ENCODE measurements at regions not wholly inside any gene's neighbourhood (a gene's known extent, or its start where the extent isn't known, plus 50 kb on each side); places are given as distances from the start of the nearest gene placed in this dataset.
"Not testable (repeated sequence)": the region's sequence is repeated elsewhere in the genome, so short reads cannot be mapped to it uniquely, and the experiment has no call there.

DNA sequence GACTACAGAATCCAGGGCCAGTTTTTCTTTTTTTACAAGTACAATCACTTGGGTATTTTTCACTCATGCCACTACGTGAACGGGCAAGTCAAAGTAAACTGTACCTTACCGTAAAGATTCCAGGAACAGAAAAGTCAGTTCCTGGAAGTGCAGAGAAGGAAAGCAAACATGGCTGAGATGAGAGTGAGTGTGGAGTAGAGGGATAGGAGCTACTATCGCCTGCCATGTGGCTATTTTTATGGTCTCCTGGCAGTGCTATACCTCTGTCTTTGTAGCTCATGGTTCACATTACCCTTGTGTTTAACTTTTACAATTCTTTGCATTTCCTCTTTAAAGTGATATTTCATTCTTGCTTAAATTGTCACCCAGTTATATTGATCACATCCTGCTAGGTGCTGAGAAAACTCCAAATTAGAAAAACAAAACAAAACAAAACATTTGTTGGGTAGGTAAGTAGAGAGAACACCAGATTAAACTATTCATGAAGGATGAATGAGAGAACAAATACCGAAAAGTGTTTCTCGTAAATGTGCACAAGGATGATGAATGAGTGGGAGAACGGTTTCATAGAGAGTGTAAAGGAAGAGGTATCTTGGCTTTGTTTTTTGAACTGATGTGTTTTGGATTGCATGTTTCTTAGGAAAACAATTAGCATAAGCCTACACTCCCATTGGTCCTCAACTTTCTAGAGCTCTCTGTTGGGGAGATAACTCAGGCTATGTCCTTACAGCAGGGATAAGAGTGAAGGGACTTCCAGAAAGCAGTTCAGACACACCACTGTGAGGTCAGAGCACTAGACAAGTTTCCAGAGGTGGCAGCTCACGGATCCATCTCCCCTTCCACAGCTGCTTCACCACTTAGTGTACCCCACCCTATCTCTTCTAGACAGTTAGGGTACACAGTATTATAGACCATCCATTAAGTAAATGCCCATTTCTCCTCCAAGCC is 163.7 kb downstream of the IPO8 start:
- Mint-ChIP-seq H3K27me3 (peaks cover 2% of the 10 kb centered on the region), H3K4me3 (no peak overlapping the region), H3K27ac (no peak overlapping the region), H3K4me1 (no peaks in the 10 kb centered on the region), H3K36me3 (ENCODE audit: low read depth) (no peaks in the 10 kb centered on the region), H3K9me3 (ENCODE audit: low read depth) (no peaks in the 10 kb centered on the region)
- intact Hi-C loops (cut with DNase I, micrococcal nuclease), result no loop called here
- POLR2A ChIA-PET, result interaction anchor here (0.6 kb wide), 1 partner anchor 994 kb away, joined by 3 read pairs; no protein-coding TSS in a partner anchor
- CTCF ChIA-PET, result interaction anchor here (0.6 to 1.3 kb wide), 2 partner anchors 19 to 1632 kb away, joined by 3 to 4 read pairs; no protein-coding TSS in a partner anchor
- no peak for ATAC-seq
- DNase-seq, result no peak

DNA sequence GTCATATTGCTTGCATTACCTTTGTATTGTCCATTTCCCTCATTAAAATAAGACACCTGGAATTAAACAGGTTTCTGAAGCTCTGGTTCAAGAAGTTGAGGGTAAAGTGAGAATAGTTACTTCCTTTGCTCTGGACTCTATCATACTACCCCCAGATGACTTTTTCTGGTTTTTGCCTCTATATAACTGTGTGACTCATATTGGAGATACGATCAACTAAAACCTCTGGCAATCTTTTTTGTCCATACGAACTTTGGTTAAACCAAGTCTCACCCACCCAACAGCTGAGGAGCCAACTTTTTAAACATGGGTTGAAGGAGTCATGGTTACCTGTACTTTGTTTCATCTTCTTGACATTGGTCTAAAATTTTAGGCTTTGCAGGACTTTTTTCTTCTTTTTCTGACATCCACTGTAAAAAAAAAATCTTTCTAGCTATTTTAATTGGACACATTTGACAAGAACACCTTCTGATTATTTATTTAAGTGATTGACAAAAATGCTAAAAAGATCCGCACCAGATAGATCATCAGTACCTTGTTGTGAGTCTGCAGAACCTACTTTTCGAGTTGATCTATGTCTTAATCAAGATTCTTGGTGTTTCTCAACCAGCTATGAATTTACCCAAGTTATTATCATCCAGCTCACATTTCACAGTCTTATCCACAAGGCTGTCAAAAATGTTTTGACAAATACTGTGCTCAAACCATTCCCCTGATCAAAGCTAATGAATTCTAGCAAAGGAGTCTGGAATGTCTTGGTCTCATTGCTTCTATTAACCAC is 166.0 kb downstream of the IPO8 start:
- Mint-ChIP-seq H3K4me3 (no peak overlapping the region), H3K27ac (no peak overlapping the region), H3K4me1 (no peaks in the 10 kb centered on the region), H3K9me3 (ENCODE audit: low read depth) (no peaks in the 10 kb centered on the region), H3K36me3 (ENCODE audit: low read depth) (no peaks in the 10 kb centered on the region), H3K27me3 (peaks cover 2% of the 10 kb centered on the region)
- ChIA-PET CTCF (interaction anchor here (0.8 kb wide), 1 partner anchor 10 kb away, joined by 3 read pairs; no protein-coding TSS in a partner anchor), POLR2A (no interaction called here)
- intact Hi-C loops (cut with DNase I, micrococcal nuclease), result no loop called here
- DNase-seq, result no peak
- no peak for ATAC-seq

DNA sequence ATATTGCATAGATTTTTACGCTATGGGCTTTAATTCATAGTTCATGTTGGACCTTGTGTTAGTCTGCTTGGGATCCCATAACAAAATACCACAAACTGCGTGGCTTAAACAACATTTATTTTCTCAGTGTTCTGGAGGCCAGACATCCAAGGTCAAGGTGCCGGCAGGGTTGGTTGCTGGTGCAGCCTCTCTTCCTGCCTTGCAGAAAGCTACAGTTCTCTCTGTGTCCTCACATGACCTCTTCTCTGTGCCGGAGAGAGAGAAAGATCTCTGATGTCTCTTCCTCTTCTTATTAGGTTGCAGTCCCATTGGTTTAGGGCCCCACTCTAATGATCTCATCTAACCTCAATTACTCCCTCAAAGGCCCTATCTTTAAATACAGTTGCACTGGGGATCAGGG is 170.5 kb downstream of the IPO8 start:
- Mint-ChIP-seq H3K4me1 (no peaks in the 10 kb centered on the region), H3K36me3 (ENCODE audit: low read depth) (no peaks in the 10 kb centered on the region), H3K9me3 (ENCODE audit: low read depth) (no peaks in the 10 kb centered on the region), H3K27me3 (peaks cover 2% of the 10 kb centered on the region), H3K4me3 (no peak overlapping the region), H3K27ac (no peak overlapping the region)
- ATAC-seq (no peak), DNase-seq (no peak)
- intact Hi-C loops (cut with DNase I, micrococcal nuclease), result no loop called here
- ChIA-PET POLR2A (no interaction called here), CTCF (no interaction called here)

DNA sequence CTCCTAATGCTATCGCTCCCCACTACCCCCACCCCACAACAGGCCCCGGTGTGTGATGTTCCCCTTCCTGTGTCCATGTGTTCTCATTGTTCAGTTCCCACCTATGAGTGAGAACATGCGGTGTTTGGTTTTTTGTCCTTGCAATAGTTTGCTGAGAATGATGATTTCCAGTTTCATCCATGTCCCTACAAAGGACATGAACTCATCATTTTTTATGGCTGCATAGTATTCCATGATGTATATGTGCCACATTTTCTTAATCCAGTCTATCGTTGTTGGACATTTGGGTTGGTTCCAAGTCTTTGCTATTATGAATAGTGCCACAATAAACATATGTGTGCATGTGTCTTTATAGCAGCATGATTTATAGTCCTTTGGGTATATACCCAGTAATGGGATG is 175.4 kb downstream of the IPO8 start:
- CTCF ChIA-PET; H3K27ac Mint-ChIP-seq; DNase-seq; H3K36me3 Mint-ChIP-seq (ENCODE audit: low read depth); ATAC-seq; POLR2A ChIA-PET; H3K27me3 Mint-ChIP-seq; H3K4me1 Mint-ChIP-seq; H3K9me3 Mint-ChIP-seq (ENCODE audit: low read depth); intact Hi-C loops (cut with DNase I, micrococcal nuclease); H3K4me3 Mint-ChIP-seq: not testable (repeated sequence)

DNA sequence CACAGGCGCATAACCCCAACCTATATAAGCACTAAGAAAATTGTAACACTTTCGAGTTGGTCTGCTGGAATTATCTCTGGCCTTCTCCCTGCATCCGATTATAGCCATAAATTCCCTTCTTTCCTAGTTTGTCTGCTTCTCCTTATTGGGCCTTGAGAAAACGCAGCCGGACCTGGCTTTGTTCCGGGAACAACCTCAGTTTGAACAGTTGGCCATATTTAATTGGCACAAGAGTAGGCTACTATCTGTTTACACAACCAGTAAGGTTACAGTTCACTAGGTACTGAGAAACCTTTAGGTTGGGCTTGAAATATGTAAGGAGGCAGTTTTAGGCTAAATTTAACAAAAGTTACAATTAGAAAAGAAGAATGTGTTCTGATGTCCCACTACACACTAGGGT is 176.1 kb downstream of the IPO8 start:
- Mint-ChIP-seq H3K4me3 (no peak overlapping the region), H3K36me3 (ENCODE audit: low read depth) (no peaks in the 10 kb centered on the region), H3K27ac (no peak overlapping the region), H3K9me3 (ENCODE audit: low read depth) (no peaks in the 10 kb centered on the region), H3K4me1 (no peaks in the 10 kb centered on the region), H3K27me3 (no peaks in the 10 kb centered on the region)
- ChIA-PET POLR2A (no interaction called here), CTCF (no interaction called here)
- intact Hi-C loops (cut with DNase I, micrococcal nuclease), result no loop called here
- DNase-seq (no peak), ATAC-seq (no peak)

DNA sequence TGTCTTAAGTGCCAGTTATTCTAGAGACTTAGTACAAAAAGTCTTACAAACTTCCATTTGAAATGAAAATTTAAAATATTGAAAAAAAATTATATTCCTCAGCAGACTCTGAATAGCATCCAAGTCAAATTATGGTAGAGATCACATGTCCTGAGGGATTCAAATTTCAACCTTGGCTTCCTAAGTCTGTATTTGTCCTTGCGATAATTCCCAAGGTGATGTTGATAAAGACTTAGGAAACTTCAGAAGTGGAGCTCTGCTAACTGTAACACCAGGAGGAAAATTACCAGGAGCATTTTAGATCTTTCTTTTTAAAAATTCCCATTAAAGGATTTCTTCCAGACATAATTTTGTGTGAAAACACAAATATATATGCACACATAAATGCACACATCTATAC is 178.3 kb downstream of the IPO8 start:
- POLR2A ChIA-PET, result no interaction called here
- CTCF ChIA-PET, result interaction anchor here (0.6 to 1.1 kb wide), 3 partner anchors 37 to 98 kb away, joined by 3 to 4 read pairs (median 3); no protein-coding TSS in a partner anchor
- no peak for DNase-seq
- H3K4me1 Mint-ChIP-seq, result no peaks in the 10 kb centered on the region
- intact Hi-C loops (cut with DNase I, micrococcal nuclease), result no loop called here
- H3K27me3 Mint-ChIP-seq, result no peaks in the 10 kb centered on the region
- H3K27ac Mint-ChIP-seq, result no peak overlapping the region
- no peaks in the 10 kb centered on the region for H3K36me3 Mint-ChIP-seq (ENCODE audit: low read depth)
- no peak for ATAC-seq
- no peak overlapping the region for H3K4me3 Mint-ChIP-seq
- no peaks in the 10 kb centered on the region for H3K9me3 Mint-ChIP-seq (ENCODE audit: low read depth)

DNA sequence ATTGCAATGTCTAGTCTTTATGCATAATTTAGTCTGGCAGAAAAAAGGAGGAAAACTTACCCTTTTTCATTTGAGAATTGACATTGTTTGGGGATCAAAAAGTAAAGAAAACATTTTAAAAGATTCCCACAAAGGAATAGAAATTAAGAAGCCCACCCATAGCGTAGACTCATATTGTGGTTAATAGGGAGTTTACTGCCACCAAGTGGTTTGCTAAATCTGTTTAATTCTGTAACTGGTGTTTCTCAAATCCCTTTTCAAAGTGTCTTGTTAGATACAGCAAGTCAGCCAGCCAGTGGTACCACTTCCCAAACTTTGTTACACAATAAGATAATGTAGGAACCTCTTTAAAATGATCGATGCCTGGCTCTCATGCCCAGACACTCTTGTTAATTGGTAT is 180.3 kb downstream of the IPO8 start:
- intact Hi-C loops (cut with DNase I, micrococcal nuclease), result no loop called here
- Mint-ChIP-seq H3K9me3 (ENCODE audit: low read depth) (no peaks in the 10 kb centered on the region), H3K36me3 (ENCODE audit: low read depth) (no peaks in the 10 kb centered on the region), H3K27me3 (no peaks in the 10 kb centered on the region), H3K27ac (no peak overlapping the region), H3K4me1 (no peaks in the 10 kb centered on the region), H3K4me3 (no peak overlapping the region)
- DNase-seq (no peak), ATAC-seq (no peak)
- POLR2A ChIA-PET, result no interaction called here
- CTCF ChIA-PET, result no interaction called here

DNA sequence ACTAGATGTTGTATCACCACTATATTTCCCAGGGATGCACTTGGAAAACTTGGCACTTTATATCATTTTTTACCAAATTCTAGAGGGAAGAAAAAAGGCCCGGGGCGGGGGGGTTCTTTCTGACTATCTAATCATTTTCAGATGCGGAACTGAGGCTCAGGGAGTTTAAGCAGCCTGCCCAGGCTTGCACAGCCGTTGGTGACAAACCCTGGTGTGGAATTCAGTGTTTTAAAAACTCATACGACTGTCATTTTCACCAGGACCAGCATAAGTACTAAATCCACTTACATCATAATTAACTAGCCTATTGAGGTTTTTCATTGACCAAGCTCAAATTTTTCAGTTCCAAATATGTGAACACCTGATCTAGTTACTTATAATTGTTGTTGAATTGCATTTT is 181.0 kb downstream of the IPO8 start:
- ATAC-seq (no peak), DNase-seq (no peak)
- CTCF ChIA-PET, result no interaction called here
- Mint-ChIP-seq H3K27me3 (no peaks in the 10 kb centered on the region), H3K4me3 (no peak overlapping the region), H3K36me3 (ENCODE audit: low read depth) (no peaks in the 10 kb centered on the region), H3K4me1 (no peaks in the 10 kb centered on the region), H3K9me3 (ENCODE audit: low read depth) (no peaks in the 10 kb centered on the region), H3K27ac (no peak overlapping the region)
- intact Hi-C loops (cut with DNase I, micrococcal nuclease), result no loop called here
- POLR2A ChIA-PET, result no interaction called here

DNA sequence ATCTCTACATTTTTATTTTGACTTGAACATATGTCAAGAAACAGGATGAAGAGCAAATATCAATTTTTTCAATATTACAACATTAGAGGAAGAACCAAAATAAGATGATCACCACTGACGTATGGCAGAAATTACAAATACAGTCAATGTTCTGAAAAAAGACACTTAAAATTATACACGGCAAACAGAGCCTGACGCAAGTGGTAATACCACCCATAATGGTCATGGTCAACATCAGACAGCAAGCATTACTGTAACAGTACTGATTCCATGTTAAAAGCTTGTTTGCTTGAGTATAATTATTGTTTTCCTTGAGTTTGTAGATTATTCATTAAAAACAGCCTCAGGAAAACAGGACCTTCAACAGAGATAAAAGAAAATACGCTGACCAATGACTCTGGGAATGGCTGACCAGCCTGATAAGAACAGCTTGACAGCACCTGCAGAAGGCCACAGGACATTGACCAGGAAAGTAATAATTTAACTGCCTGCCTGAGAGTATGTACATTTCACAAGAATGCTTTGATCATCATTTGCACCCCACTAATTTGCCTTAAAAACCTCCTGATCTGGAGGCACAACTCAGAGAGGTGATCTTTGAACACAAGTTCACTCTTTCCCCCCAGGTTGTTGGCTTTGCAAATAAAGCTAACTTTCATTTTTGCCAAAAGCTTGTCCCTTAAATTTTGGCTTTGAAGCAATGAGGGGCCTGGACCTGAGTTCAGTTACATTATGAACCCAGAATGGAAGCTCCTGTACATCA is 187.3 kb downstream of the IPO8 start:
- intact Hi-C loops (cut with DNase I, micrococcal nuclease), result no loop called here
- ChIA-PET POLR2A (no interaction called here), CTCF (interaction anchor here (0.9 kb wide), 1 partner anchor 1439 kb away, joined by 3 read pairs; no protein-coding TSS in a partner anchor)
- no peak overlapping the region for H3K4me3 Mint-ChIP-seq
- H3K36me3 Mint-ChIP-seq (ENCODE audit: low read depth), result no peaks in the 10 kb centered on the region
- H3K27ac Mint-ChIP-seq, result no peak overlapping the region
- no peak for ATAC-seq
- no peaks in the 10 kb centered on the region for H3K4me1 Mint-ChIP-seq
- no peaks in the 10 kb centered on the region for H3K9me3 Mint-ChIP-seq (ENCODE audit: low read depth)
- H3K27me3 Mint-ChIP-seq, result peaks cover 2% of the 10 kb centered on the region
- no peak for DNase-seq

DNA sequence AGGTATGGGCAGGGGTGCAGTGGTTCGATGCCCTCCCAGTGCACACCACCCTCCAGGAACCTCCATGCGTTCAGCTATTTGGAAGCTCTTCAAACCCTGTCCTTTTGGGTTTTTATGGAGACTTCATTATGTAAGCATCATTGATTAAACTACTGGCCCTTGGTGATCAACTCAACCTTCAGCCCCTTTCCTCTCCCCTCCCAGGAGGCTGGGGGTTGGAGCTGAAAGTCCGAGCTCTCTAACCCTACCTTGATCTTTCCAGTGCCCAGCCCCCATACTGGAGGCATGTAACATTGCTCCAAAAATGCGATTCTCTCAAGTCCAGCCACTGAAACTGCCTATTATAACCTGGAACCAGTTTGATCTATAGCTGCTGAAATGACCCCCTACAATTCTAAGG is 188.1 kb downstream of the IPO8 start:
- no peaks in the 10 kb centered on the region for H3K4me1 Mint-ChIP-seq
- H3K4me3 Mint-ChIP-seq, result no peak overlapping the region
- no peaks in the 10 kb centered on the region for H3K36me3 Mint-ChIP-seq (ENCODE audit: low read depth)
- H3K27me3 Mint-ChIP-seq, result peaks cover 2% of the 10 kb centered on the region
- H3K27ac Mint-ChIP-seq, result no peak overlapping the region
- H3K9me3 Mint-ChIP-seq (ENCODE audit: low read depth), result no peaks in the 10 kb centered on the region
- ChIA-PET CTCF (no interaction called here), POLR2A (no interaction called here)
- no peak for ATAC-seq
- intact Hi-C loops (cut with DNase I, micrococcal nuclease), result no loop called here
- no peak for DNase-seq

DNA sequence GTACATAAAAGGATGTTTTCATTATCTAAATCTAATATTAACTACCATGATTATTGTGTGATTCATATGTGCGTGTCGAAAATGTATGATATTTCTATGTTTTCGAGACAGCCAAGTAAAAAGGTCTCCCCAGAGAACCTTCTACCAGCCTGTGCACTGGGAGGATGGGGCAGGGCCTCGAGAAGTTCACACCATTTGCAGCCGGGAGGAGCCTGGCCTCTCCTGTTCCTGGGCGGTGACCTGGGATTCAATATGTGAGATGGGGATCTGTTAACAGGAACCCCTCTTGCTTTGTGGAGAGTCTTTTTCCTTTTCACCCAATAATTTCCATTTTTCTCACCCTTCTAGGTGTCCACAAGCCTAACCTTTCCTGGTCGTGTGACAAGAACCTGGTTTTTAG is 189.3 kb downstream of the IPO8 start:
- POLR2A ChIA-PET, result no interaction called here
- Mint-ChIP-seq H3K27me3 (peaks cover 2% of the 10 kb centered on the region), H3K9me3 (ENCODE audit: low read depth) (no peaks in the 10 kb centered on the region), H3K4me3 (no peak overlapping the region), H3K27ac (no peak overlapping the region), H3K4me1 (no peaks in the 10 kb centered on the region), H3K36me3 (ENCODE audit: low read depth) (no peaks in the 10 kb centered on the region)
- ATAC-seq (no peak), DNase-seq (no peak)
- CTCF ChIA-PET, result no interaction called here
- intact Hi-C loops (cut with DNase I, micrococcal nuclease), result no loop called here
